Stimulated activated CD4-positive, alpha-beta T cell treated with anti-CD3 and anti-CD28 coated beads, TNF-alpha, amount 100 ng/mL, for 4 hours (primary cell): ENCODE measurements at regions not wholly inside any gene's neighbourhood (a gene's known extent, or its start where the extent isn't known, plus 50 kb on each side); places are given as distances from the start of the nearest gene placed in this dataset.

Experiments
- DNase-seq, 3 experiments: peaks; one replicate each; pipeline ENCODE4 v3.0.0-alpha.2; 2020; ENCODE audit warnings: low read depth in 3 of 3

- DNase-seq: no peak
These were observed 50.1 kb upstream of the JPH3 start for GRCh38 chr16:87552072-87552718.

- DNase-seq: no peak
These were observed 50.8 kb upstream of the JPH3 start for GRCh38 chr16:87551487-87551886.

GRCh38 chr16:87550495-87550961, 51.8 kb upstream of the JPH3 start:
- peak; percentile 31 to 44 (median 36) for DNase-seq

- no peak for DNase-seq
These were observed 52.4 kb upstream of the JPH3 start for GRCh38 chr16:87549627-87550494.

- DNase-seq: no peak
These were observed 54.3 kb upstream of the JPH3 start for GRCh38 chr16:87548046-87548445.

- DNase-seq: no peak
These were observed 50.8 kb upstream of the ZCCHC14 start for GRCh38 chr16:87543436-87544191.

GRCh38 chr16:87542531-87543102, 49.8 kb upstream of the ZCCHC14 start:
- DNase-seq: no peak
